ENCODE measurements at regions not wholly inside any gene's neighbourhood (a gene's known extent, or its start where the extent isn't known, plus 50 kb on each side); places are given as distances from the start of the nearest gene placed in this dataset.

- CTCF ChIA-PET: interaction anchor here (1.2 kb wide), 1 partner anchor 13 kb away, joined by 3 read pairs; no protein-coding TSS in a partner anchor
- H3K79me2 ChIP-seq (ENCODE audit: insufficient read depth): no peaks in the 10 kb centered on the region
Observed at GRCh38 chr4:92100975-92101374, 202.8 kb upstream of the GRID2 start.

More at GRCh38 chr4:92100975-92101374, 202.8 kb upstream of the GRID2 start:
- no peak overlapping the region for H3K27ac ChIP-seq (ENCODE audit: low read depth in 2 of 2, low read length in 1 of 2)
- H3F3A ChIP-seq (replicated peaks; ENCODE audit: insufficient read depth): no peaks in the 10 kb centered on the region
- no peak overlapping the region for H3K9ac ChIP-seq
- H3K4me2 ChIP-seq: no peak overlapping the region
- H3K4me3 ChIP-seq (ENCODE audit: low read depth in 2 of 2, low read length in 1 of 2): no peak overlapping the region
- H3K4me1 ChIP-seq (ENCODE audit: control insufficient read depth in 1 of 2, insufficient read depth in 2 of 2, low read depth in 1 of 2, low read length in 1 of 2): peaks cover 0 to 7% of the 10 kb centered on the region in 2 experiments; a peak in 2 of 4 replicates
- no peak for TF ChIP-seq USF1 (IDR thresholded peaks at IDR 0.05; ENCODE audit: borderline replicate concordance, low read depth)
- no peak for TF ChIP-seq SMC3 (IDR thresholded peaks at IDR 0.05; ENCODE audit: low read depth, low read length)
- no peak for TF ChIP-seq MEF2A (IDR thresholded peaks at IDR 0.05; ENCODE audit: borderline replicate concordance, low read depth)
- no peak; a peak in 1 of 4 replicates for TF ChIP-seq EP300 (IDR thresholded peaks at IDR 0.05; ENCODE audit: borderline replicate concordance in 1 of 2, low read depth in 1 of 2, low read length in 1 of 2)
- TF ChIP-seq GATA2 (CRISPR knock-in tag; IDR thresholded peaks at IDR 0.05): peak; percentile 40; the same call in 1 of the 2 replicates
- no peak for TF ChIP-seq ZBTB33 (IDR thresholded peaks at IDR 0.05; ENCODE audit: borderline replicate concordance, low read depth)
- no peak for TF ChIP-seq TCF12 (IDR thresholded peaks at IDR 0.05)
- no peak for TF ChIP-seq FOXJ3 (CRISPR knock-in tag; IDR thresholded peaks at IDR 0.05)
- TF ChIP-seq CTCF (IDR thresholded peaks at IDR 0.05): no peak
- H3K9me2 ChIP-seq: no peaks in the 10 kb centered on the region
- POLR2A ChIA-PET: no interaction called here
- H3K9me3 ChIP-seq: no peaks in the 10 kb centered on the region
- no peaks in the 10 kb centered on the region for H3K27me3 ChIP-seq (ENCODE audit: insufficient read depth)
- H4K20me1 ChIP-seq (ENCODE audit: insufficient read depth): no peaks in the 10 kb centered on the region
- H3K36me3 ChIP-seq (replicated peaks in 1 of 2; ENCODE audit: control insufficient read depth in 1 of 2, insufficient read depth in 2 of 2, low read length in 1 of 2): no peaks in the 10 kb centered on the region
- DNase-seq: peak; percentile 27
- H2AFZ ChIP-seq (ENCODE audit: low read depth): no peak overlapping the region

Measured in SK-N-SH (cell line).